Vagina (tissue), 2 donors: ENCODE measurements at regions not wholly inside any gene's neighbourhood (a gene's known extent, or its start where the extent isn't known, plus 50 kb on each side); places are given as distances from the start of the nearest gene placed in this dataset.

ENCODE experiments used
- DNase-seq, 2 donors: peaks; one replicate each; pipeline ENCODE4 v3.0.0-alpha.2; 2017; ENCODE audit errors: extremely low spot score in 2 of 2
- H3K27ac ChIP-seq: fragments of 200-600 bp; sonication (generic); one replicate; pipeline ENCODE4 v1.5.1; 2019
- H3K27me3 ChIP-seq: fragments of 200-600 bp; sonication (generic); one replicate; pipeline ENCODE4 v1.5.1; 2019
- H3K36me3 ChIP-seq, 2 donors: fragments of 200-600 bp; sonication (generic); one replicate each; pipeline ENCODE4 v1.5.1; 2017 to 2019
- H3K4me1 ChIP-seq: fragments of 200-600 bp; sonication (generic); one replicate; pipeline ENCODE4 v1.5.1; 2019
- H3K4me3 ChIP-seq, 2 donors: fragments of 200-600 bp; sonication (generic); 1 replicate in 1 of 2; 2 replicates in 1 of 2; pipeline ENCODE4 v1.5.1; 2016 to 2019
- H3K9me3 ChIP-seq: fragments of 200-600 bp; sonication (generic); one replicate; pipeline ENCODE4 v1.5.1; 2019
- CTCF ChIP-seq, 3 experiments: fragments of 450-650 bp in 2 of 3; fragments of 200-600 bp in 1 of 3; sonication (generic) in 1 of 3; IDR thresholded peaks; one replicate each; pipeline ENCODE4 v1.5.1; 2017 to 2019; ENCODE audit warnings: antibody characterized with exemption in 3 of 3, mild to moderate bottlenecking in 2 of 3, moderate library complexity in 2 of 3
- POLR2A ChIP-seq, 2 donors: fragments of 450-650 bp; IDR thresholded peaks; one replicate each; pipeline ENCODE4 v1.6.1; 2017; ENCODE audit warnings: antibody characterized with exemption in 2 of 2, mild to moderate bottlenecking in 2 of 2, moderate library complexity in 2 of 2
- POLR2AphosphoS5 ChIP-seq, 2 donors: sonication (generic); formaldehyde crosslinking; IDR thresholded peaks; one replicate each; pipeline ENCODE4 v1.9.0; 2017; ENCODE audit warnings: antibody characterized with exemption in 2 of 2, mild to moderate bottlenecking in 2 of 2, low read depth in 1 of 2; ENCODE audit not compliant: insufficient read depth in 1 of 2
- intact Hi-C: fragments of 100-400 bp; cut with DNase I; formaldehyde crosslinking; loops from one replicate; pipeline ENCODE4 v1.15.1; 2023

GRCh38 chrX:3527811-3528210, 181.4 kb upstream of the MXRA5 start:
- TF ChIP-seq CTCF (IDR thresholded peaks at IDR 0.05), result no peak
- TF ChIP-seq POLR2AphosphoS5 (IDR thresholded peaks at IDR 0.05; ENCODE audit: insufficient read depth in 1 of 2, low read depth in 1 of 2), result no peak
- no peak for TF ChIP-seq POLR2A (IDR thresholded peaks at IDR 0.05)
- intact Hi-C loops, result no loop called here
- H3K4me1 ChIP-seq, result no peaks in the 10 kb centered on the region
- no peaks in the 10 kb centered on the region for H3K27me3 ChIP-seq
- H3K4me3 ChIP-seq, result no peak overlapping the region
- H3K27ac ChIP-seq, result no peak overlapping the region
- H3K9me3 ChIP-seq, result no peaks in the 10 kb centered on the region
- DNase-seq, result no peak
- H3K36me3 ChIP-seq, result no peaks in the 10 kb centered on the region

GRCh38 chrX:3527166-3527565, 180.7 kb upstream of the MXRA5 start:
- Histone ChIP-seq H3K4me1 (no peaks in the 10 kb centered on the region), H3K27ac (no peak overlapping the region), H3K36me3 (no peaks in the 10 kb centered on the region), H3K9me3 (no peaks in the 10 kb centered on the region), H3K4me3 (no peak overlapping the region), H3K27me3 (no peaks in the 10 kb centered on the region)
- intact Hi-C loops, result no loop called here
- no peak for DNase-seq
- no peak for TF ChIP-seq CTCF (IDR thresholded peaks at IDR 0.05)
- TF ChIP-seq POLR2A (IDR thresholded peaks at IDR 0.05), result no peak
- no peak for TF ChIP-seq POLR2AphosphoS5 (IDR thresholded peaks at IDR 0.05; ENCODE audit: insufficient read depth in 1 of 2, low read depth in 1 of 2)

- H3K4me3 ChIP-seq, result no peak overlapping the region
- H3K27ac ChIP-seq, result no peak overlapping the region
- no peaks in the 10 kb centered on the region for H3K9me3 ChIP-seq
- TF ChIP-seq POLR2A (IDR thresholded peaks at IDR 0.05), result no peak
- no peak for TF ChIP-seq CTCF (IDR thresholded peaks at IDR 0.05)
- no peak for TF ChIP-seq POLR2AphosphoS5 (IDR thresholded peaks at IDR 0.05; ENCODE audit: insufficient read depth in 1 of 2, low read depth in 1 of 2)
- H3K4me1 ChIP-seq, result no peaks in the 10 kb centered on the region
- intact Hi-C loops, result no loop called here
- H3K36me3 ChIP-seq, result no peaks in the 10 kb centered on the region
- H3K27me3 ChIP-seq, result no peaks in the 10 kb centered on the region
- DNase-seq, result no peak
Measured at GRCh38 chrX:3526731-3527130, 180.3 kb upstream of the MXRA5 start.

GRCh38 chrX:3526071-3526470, 179.6 kb upstream of the MXRA5 start:
- DNase-seq, result no peak
- TF ChIP-seq POLR2A (IDR thresholded peaks at IDR 0.05) (no peak), CTCF (IDR thresholded peaks at IDR 0.05) (no peak), POLR2AphosphoS5 (IDR thresholded peaks at IDR 0.05; ENCODE audit: insufficient read depth in 1 of 2, low read depth in 1 of 2) (no peak)
- H3K36me3 ChIP-seq, result no peaks in the 10 kb centered on the region
- H3K27ac ChIP-seq, result no peak overlapping the region
- H3K9me3 ChIP-seq, result no peaks in the 10 kb centered on the region
- H3K4me3 ChIP-seq, result no peak overlapping the region
- no peaks in the 10 kb centered on the region for H3K27me3 ChIP-seq
- intact Hi-C loops, result no loop called here
- no peaks in the 10 kb centered on the region for H3K4me1 ChIP-seq

GRCh38 chrX:3522101-3522650, 175.7 kb upstream of the MXRA5 start:
- Histone ChIP-seq H3K27ac (no peak overlapping the region), H3K9me3 (no peaks in the 10 kb centered on the region), H3K4me1 (no peaks in the 10 kb centered on the region), H3K4me3 (no peak overlapping the region), H3K36me3 (no peaks in the 10 kb centered on the region), H3K27me3 (no peaks in the 10 kb centered on the region)
- DNase-seq, result no peak
- TF ChIP-seq CTCF (IDR thresholded peaks at IDR 0.05), result no peak
- no peak for TF ChIP-seq POLR2A (IDR thresholded peaks at IDR 0.05)
- no peak for TF ChIP-seq POLR2AphosphoS5 (IDR thresholded peaks at IDR 0.05; ENCODE audit: insufficient read depth in 1 of 2, low read depth in 1 of 2)
- intact Hi-C loops, result no loop called here
